OCI-LY3 (cell line): ENCODE measurements at regions not wholly inside any gene's neighbourhood (a gene's known extent, or its start where the extent isn't known, plus 50 kb on each side); places are given as distances from the start of the nearest gene placed in this dataset.

Source experiments
- CTCF ChIP-seq: fragments of 200-600, 300-600 bp; sonication (generic); IDR thresholded peaks from 2 replicates; pipeline ENCODE4 v1.5.1; 2014; ENCODE audit warnings: antibody characterized with exemption, low read length, low read depth
- EZH2phosphoT487 ChIP-seq: fragments of 200-600 bp; shearing (Covaris generic); IDR thresholded peaks from 2 replicates; pipeline ENCODE4 v1.6.1; 2018; ENCODE audit warnings: antibody characterized with exemption, mixed run types, low read depth

- TF ChIP-seq CTCF: peak; percentile 24; the same call in 1 of the 2 replicates
- TF ChIP-seq EZH2phosphoT487: no peak
Measured at GRCh38 chr2:8548619-8549150, 133.2 kb upstream of the ID2 start.
